ENCODE measurements at regions not wholly inside any gene's neighbourhood (a gene's known extent, or its start where the extent isn't known, plus 50 kb on each side); places are given as distances from the start of the nearest gene placed in this dataset.

GRCh38 chr9:93875330-93875729 lies 79.8 kb downstream of the BARX1 start:
- no peak for DNase-seq

DNA sequence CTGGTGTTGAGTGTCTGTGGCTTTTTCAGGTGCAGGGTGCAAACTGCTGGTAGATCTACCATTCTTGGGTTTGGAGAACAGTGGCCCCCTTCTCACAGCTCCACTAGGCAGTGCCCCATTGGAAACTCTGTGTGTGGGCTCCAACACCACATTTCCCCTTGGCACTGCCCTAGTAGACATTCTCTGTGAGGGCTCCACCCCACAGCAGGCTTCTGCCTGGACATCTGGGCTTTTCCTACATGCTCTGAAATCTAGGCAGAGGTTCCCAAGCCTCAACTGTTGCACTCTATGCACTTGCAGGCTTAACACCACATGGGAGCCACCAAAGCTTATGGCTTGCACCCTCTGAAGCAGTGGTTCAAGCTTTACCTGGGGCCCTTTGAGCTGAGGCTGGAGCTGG lies 80.9 kb downstream of the BARX1 start:
- no peak for DNase-seq

GRCh38 chr9:93871286-93871685 lies 83.9 kb downstream of the BARX1 start:
- no peak for DNase-seq

DNA sequence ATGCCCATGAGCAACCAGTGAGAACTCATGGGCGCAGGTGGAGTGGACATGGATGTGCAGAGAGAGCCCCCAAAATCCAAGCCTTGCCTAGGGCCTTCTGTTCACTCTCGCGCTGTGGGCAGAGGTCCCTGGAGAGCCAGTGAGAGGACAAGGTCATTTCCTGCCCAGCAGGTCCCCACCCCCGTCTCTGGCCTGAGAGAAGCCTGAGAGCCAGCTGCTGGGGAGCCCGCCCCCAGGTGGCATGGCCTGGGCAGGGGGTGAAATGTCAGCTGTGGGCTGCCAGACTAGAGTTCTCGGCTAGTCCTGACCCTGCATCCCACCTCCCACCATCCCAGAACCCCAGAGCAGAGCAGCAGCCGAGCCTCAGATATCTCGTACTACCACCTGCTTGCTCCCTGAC lies 85.3 kb downstream of the BARX1 start:
- DNase-seq, result no peak

DNA sequence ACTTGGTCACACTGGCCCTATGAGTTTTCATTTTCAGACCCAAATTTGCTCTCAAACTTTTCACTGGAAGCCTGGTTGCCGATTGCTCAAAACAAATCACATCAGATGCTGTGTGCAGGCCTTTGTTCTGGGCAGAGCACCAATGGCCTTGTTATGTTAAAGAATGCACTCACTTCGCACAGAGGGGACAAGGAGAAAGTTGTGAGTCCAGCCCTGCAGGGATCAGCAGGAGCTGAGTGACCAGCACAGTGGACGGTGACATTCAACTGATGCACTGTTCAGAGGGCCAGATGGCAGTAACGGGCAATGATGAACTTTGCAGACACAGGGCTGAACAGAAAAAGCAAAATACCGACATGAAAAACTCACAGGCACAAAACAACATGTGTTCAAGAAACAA lies 86.1 kb downstream of the BARX1 start:
- no peak for DNase-seq

- DNase-seq, result no peak
Observed at GRCh38 chr9:93865716-93866115, 89.4 kb downstream of the BARX1 start.

GRCh38 chr9:93865245-93865644 lies 89.9 kb downstream of the BARX1 start:
- DNase-seq, result no peak

- DNase-seq, result no peak
Observed at GRCh38 chr9:93864840-93865239, 90.3 kb downstream of the BARX1 start.

- DNase-seq, result no peak
Observed at GRCh38 chr9:93864032-93864431, 91.1 kb downstream of the BARX1 start.

DNA sequence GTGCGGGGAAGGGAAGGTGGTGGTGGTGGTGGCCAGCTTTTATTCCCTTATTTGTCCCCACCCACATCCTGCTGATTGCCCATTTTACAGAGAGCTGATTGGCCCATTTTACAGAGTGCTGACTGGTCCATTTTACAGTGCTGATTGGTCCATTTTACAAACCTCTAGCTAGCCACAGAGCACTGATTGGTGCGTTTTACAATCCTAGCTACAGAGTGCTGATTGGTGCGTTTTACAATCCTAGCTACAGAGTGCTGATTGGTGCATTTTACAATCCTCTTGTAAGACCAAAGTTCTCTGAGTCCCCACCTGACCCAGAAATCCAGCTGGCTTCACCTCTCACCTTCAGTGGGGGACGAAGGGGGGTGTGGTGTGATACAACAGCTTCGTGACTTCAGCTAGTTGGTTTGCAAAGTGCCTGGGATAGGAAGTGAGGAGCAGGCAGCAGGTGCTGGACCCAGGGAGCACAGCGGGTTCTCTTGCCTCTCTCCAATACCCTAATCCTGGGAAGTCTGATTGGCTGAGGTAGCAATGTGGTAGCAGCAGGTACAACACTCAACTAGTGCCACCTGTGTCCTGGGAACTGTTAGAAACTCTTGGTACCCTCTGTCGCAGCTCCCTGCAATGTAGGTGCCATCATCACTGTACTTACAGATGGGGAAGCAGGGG lies 92.1 kb downstream of the BARX1 start:
- DNase-seq, result no peak

DNA sequence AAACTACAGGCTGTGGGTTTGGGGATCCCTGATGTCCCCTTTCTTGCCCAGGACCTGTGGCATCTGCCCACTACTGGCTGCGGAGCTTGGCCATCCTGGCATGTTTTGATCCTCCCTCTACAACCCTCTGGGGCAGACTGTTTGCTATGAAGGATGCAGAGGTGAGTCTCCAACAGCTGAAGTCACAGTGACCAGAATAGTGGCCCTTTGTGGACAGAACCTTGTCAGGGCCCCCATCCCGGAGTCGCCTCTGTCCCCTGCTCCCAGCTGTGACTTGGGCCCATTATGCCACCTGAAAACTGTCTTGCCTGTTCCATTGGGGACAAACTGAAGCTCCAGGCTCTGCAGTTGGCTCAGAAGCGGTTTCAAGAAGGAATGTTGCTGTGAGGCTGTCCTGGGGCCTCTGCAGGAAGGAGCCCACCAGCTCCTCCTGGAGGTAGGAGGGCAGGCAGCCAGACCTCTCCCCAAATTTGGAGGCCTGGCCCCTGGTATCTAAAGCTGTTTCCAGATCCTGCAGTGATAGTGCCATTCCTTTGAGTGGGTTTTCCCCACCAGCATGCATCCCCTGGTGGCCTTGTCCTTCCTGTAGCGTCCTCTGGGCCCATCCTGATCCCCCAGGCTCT lies 93.3 kb downstream of the BARX1 start:
- no peak for DNase-seq

DNA sequence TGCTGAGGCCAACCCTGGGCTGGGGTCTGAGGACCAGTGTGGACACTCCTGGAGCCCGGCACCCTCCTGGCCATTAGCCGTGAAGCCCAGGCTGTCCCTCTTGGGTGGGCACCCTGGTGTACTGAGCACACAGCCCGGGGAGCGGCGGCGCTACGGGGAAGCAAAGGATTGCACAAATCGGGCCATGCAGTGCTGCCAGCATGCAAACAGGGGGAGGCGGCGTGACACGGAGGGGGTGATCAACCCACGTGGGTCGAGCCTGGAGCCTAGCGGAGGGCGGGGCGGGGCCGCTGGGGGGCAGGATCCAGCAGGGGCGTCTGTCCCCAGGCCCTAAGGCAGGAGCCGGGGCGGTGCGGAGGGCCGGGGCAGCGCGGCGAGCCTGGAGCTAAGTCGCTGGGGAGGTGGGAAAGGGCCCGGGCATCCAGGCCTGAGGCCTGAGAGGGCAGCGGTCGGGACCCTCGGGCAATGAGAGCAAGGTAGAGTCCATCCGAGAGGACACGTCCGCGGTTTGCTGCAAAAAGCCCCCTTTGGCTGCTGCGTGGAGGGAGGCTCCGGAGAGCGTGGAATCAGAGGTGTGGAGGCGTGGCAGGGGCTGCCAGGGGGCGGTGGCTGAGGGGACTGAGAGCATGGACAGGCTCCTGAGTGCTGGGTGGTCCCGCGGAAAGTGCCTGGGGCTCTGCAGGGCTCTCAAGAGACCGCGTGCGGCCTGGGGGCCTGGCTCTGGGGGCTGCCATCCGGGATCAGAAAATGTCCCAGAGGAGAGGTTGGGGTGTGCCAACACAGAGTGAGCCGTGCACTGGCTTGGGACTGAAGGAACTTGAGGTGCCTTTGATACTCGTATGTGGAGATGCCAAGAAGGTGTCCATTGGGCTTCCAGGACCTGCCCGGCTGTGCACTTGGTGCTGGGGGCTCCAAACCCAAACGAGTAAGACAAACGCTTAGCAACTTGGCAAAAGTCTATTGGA lies 94.2 kb downstream of the BARX1 start:
- DNase-seq, result no peak

DNA sequence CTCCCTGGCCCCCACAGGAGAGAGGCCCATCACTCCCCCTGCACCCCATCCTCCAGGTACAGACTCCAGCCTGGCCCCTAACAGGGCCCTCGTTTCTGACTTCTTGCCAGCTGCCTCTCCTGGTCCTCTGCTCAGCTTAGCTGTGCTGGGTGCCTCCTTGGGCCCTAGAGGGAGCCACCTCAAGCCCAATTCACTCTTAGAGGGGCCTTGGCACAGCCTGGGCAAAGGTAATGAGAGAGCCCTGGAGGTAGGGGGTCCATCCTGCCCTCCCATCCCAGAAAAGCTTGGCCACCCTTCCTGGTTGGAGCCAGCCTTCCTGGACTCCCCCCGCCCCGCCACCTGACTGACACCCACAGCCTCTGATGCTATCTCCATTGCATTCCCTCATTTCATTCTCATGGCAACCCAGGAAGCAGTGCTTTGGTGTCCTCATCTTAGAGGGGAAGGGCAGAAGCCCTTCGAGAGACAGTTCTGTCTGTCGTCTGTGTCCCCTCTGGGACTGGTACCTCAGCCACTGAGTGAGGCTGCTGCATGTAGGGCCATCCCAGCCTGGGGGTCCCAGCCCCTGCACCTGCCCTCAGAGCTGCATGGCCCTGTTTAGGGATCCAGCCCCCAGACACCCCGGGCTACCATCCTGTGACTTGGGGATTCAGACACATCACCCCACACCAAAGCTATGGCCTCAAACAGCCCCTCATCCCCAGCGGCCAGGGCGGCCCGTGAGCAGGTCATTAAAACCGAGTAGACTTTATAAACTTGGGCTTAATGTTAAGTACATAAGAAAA lies 95.5 kb downstream of the BARX1 start:
- no peak for DNase-seq

DNA sequence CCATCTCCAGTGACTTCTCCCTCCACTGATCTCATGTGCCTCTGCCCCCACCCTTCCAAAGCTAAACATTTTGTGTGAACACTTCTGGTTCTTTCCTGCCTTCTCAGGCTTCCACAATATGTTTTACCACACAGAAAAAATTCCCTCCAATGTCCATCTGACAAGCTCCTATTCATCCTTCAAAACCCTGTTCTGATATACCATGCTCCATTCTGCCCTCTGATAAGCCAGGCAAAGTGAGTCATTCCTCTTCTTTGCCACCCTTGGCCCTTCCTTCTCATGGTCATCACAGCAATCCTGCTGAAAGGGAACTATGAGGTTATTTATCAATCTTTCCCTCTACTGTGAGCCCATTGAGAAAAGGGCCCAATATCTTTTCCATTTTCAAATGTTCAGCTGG lies 97.6 kb downstream of the BARX1 start:
- no peak for DNase-seq

DNA sequence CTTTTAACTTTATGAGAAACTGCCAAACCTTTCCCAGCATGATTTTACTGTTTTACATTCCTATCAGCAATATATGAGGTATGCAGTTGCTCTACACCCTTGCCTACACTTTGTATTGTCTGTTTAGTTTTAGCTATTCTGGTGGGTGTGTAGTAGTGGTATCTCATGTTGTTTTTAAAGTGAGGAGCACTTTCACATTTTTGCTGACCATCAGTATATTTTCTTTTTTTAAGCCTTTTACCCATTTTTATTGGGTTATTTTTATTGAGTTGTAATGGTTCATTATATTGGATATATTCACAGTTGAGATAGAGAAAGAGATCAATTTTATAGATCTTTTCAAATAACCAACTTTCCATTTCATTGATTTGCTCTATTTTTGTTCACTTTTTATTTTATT lies 102.4 kb downstream of the BARX1 start:
- DNase-seq, result no peak

GRCh38 chr9:93846349-93846748 lies 108.8 kb downstream of the BARX1 start:
- DNase-seq, result no peak

- DNase-seq, result no peak
Observed at GRCh38 chr9:93843396-93843795, 111.8 kb downstream of the BARX1 start.

DNA sequence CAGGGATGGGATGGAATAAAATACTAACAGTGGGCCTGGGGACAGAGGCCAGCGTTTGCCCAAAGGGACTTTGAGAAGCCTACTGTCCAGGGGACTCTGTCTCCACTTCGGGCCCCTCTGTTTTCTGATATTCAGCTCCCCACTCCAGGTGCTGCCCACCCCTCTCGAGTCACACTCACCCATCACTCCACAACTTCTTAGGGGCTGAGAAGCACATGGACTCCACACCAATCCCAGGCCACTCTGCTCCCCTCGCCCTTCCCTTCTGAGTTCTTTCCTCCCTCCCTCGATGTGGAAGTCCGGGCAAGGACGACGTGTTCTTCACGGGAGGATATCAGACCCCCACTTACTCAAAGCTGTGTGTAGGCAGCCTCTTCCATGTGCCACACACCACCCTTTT lies 124.5 kb downstream of the BARX1 start:
- no peak for DNase-seq

GRCh38 chr9:93830012-93830596 lies 125.1 kb downstream of the BARX1 start:
- DNase-seq, result no peak

- DNase-seq, result no peak
Observed at GRCh38 chr9:93829271-93830011, 125.7 kb downstream of the BARX1 start.

GRCh38 chr9:93828331-93829097 lies 126.6 kb downstream of the BARX1 start:
- DNase-seq, result no peak
